ENCODE measurements at regions not wholly inside any gene's neighbourhood (a gene's known extent, or its start where the extent isn't known, plus 50 kb on each side); places are given as distances from the start of the nearest gene placed in this dataset.
"Not testable (repeated sequence)": the region's sequence is repeated elsewhere in the genome, so short reads cannot be mapped to it uniquely, and the experiment has no call there.

GRCh38 chr7:142501434-142501833 is 243.6 kb upstream of the PRSS58 start:
- no peak overlapping the region for H3K4me3 ChIP-seq (ENCODE audit: low read depth, low read length)
- no peak for DNase-seq (ENCODE audit: low read depth)
- no peak for TF ChIP-seq CTCF (conservative IDR thresholded peaks at IDR 0.05; ENCODE audit: low read depth, low read length)

- H3K4me3 ChIP-seq (ENCODE audit: low read depth, low read length): no peak overlapping the region
- TF ChIP-seq CTCF (conservative IDR thresholded peaks at IDR 0.05; ENCODE audit: low read depth, low read length): no peak
- no peak for DNase-seq (ENCODE audit: low read depth)
Measured at GRCh38 chr7:142500366-142500765, 242.5 kb upstream of the PRSS58 start.

- no peak overlapping the region for H3K4me3 ChIP-seq (ENCODE audit: low read depth, low read length)
- no peak for TF ChIP-seq CTCF (conservative IDR thresholded peaks at IDR 0.05; ENCODE audit: low read depth, low read length)
- no peak for DNase-seq (ENCODE audit: low read depth)
Measured at GRCh38 chr7:142499635-142500034, 241.8 kb upstream of the PRSS58 start.

GRCh38 chr7:142498364-142498763 is 240.5 kb upstream of the PRSS58 start:
- no peak for DNase-seq (ENCODE audit: low read depth)
- no peak for TF ChIP-seq CTCF (conservative IDR thresholded peaks at IDR 0.05; ENCODE audit: low read depth, low read length)
- H3K4me3 ChIP-seq (ENCODE audit: low read depth, low read length): no peak overlapping the region

GRCh38 chr7:142496545-142496991 is 238.7 kb upstream of the PRSS58 start:
- peak; percentile 76 for TF ChIP-seq CTCF (conservative IDR thresholded peaks at IDR 0.05; ENCODE audit: low read depth, low read length)
- DNase-seq (ENCODE audit: low read depth): no peak
- H3K4me3 ChIP-seq (ENCODE audit: low read depth, low read length): no peak overlapping the region

- H3K4me3 ChIP-seq (ENCODE audit: low read depth, low read length); DNase-seq (ENCODE audit: low read depth): not testable (repeated sequence)
Measured at GRCh38 chr7:142495879-142496278, 238.0 kb upstream of the PRSS58 start.

GRCh38 chr7:142495301-142495700 is 237.4 kb upstream of the PRSS58 start:
- not testable (repeated sequence) for DNase-seq (ENCODE audit: low read depth); H3K4me3 ChIP-seq (ENCODE audit: low read depth, low read length)

GRCh38 chr7:142494021-142494420 is 236.2 kb upstream of the PRSS58 start:
- H3K4me3 ChIP-seq (ENCODE audit: low read depth, low read length): no peak overlapping the region
- TF ChIP-seq CTCF (conservative IDR thresholded peaks at IDR 0.05; ENCODE audit: low read depth, low read length): no peak
- no peak for DNase-seq (ENCODE audit: low read depth)
